OCI-M1 (cell line): ENCODE measurements at regions not wholly inside any gene's neighbourhood (a gene's known extent, or its start where the extent isn't known, plus 50 kb on each side); places are given as distances from the start of the nearest gene placed in this dataset.
"Not testable (repeated sequence)": the region's sequence is repeated elsewhere in the genome, so short reads cannot be mapped to it uniquely, and the experiment has no call there.

Experiments
- DNase-seq: peaks from one replicate; lab custom pipeline; 2025; lab: John Stamatoyannopoulos, UW

GRCh38 chr4:124993838-124994237 lies 281.3 kb upstream of the ANKRD50 start:
- DNase-seq: no peak

- DNase-seq: no peak
These were observed 277.9 kb upstream of the ANKRD50 start for GRCh38 chr4:124990398-124990797.

GRCh38 chr4:124980276-124980752 lies 267.8 kb upstream of the ANKRD50 start:
- DNase-seq: no peak

GRCh38 chr4:124978536-124978935 lies 266.0 kb upstream of the ANKRD50 start:
- not testable (repeated sequence) for DNase-seq

GRCh38 chr4:124977045-124977444 lies 264.5 kb upstream of the ANKRD50 start:
- no peak for DNase-seq

GRCh38 chr4:124974152-124974551 lies 261.6 kb upstream of the ANKRD50 start:
- DNase-seq: no peak

GRCh38 chr4:124973716-124974115 lies 261.2 kb upstream of the ANKRD50 start:
- no peak for DNase-seq

GRCh38 chr4:124970011-124970410 lies 257.5 kb upstream of the ANKRD50 start:
- DNase-seq: no peak

- DNase-seq: no peak
These were observed 253.0 kb upstream of the ANKRD50 start for GRCh38 chr4:124965497-124965891.

GRCh38 chr4:124964852-124965496 lies 252.4 kb upstream of the ANKRD50 start:
- no peak for DNase-seq

GRCh38 chr4:124964251-124964650 lies 251.7 kb upstream of the ANKRD50 start:
- no peak for DNase-seq

GRCh38 chr4:124961138-124961750 lies 248.7 kb upstream of the ANKRD50 start:
- no peak for DNase-seq

- no peak for DNase-seq
These were observed 246.3 kb upstream of the ANKRD50 start for GRCh38 chr4:124958847-124959246.

- DNase-seq: no peak
These were observed 242.9 kb upstream of the ANKRD50 start for GRCh38 chr4:124955476-124955875.

GRCh38 chr4:124954046-124954445 lies 241.5 kb upstream of the ANKRD50 start:
- no peak for DNase-seq

GRCh38 chr4:124953486-124953885 lies 241.0 kb upstream of the ANKRD50 start:
- DNase-seq: no peak

GRCh38 chr4:124953061-124953460 lies 240.5 kb upstream of the ANKRD50 start:
- no peak for DNase-seq

- DNase-seq: no peak
These were observed 240.1 kb upstream of the ANKRD50 start for GRCh38 chr4:124952601-124953000.

- DNase-seq: no peak
These were observed 236.6 kb upstream of the ANKRD50 start for GRCh38 chr4:124948976-124949597.

- no peak for DNase-seq
These were observed 235.2 kb upstream of the ANKRD50 start for GRCh38 chr4:124947622-124948265.

GRCh38 chr4:124946696-124947095 lies 234.2 kb upstream of the ANKRD50 start:
- no peak for DNase-seq

GRCh38 chr4:124945422-124945821 lies 232.9 kb upstream of the ANKRD50 start:
- DNase-seq: peak; percentile 43

- no peak for DNase-seq
These were observed 231.4 kb upstream of the ANKRD50 start for GRCh38 chr4:124943938-124944337.
